ENCODE measurements at regions not wholly inside any gene's neighbourhood (a gene's known extent, or its start where the extent isn't known, plus 50 kb on each side); places are given as distances from the start of the nearest gene placed in this dataset.
"Not testable (repeated sequence)": the region's sequence is repeated elsewhere in the genome, so short reads cannot be mapped to it uniquely, and the experiment has no call there.

- no peak for DNase-seq
These were observed 109.3 kb downstream of the PRKAB2 start for GRCh38 chr1:147062956-147063355.

- DNase-seq = not testable (repeated sequence)
These were observed 110.4 kb downstream of the PRKAB2 start for GRCh38 chr1:147061880-147062279.

GRCh38 chr1:147053269-147053668 is 115.1 kb downstream of the NBPF12 start:
- no peak for DNase-seq

GRCh38 chr1:147052677-147053076 is 114.6 kb downstream of the NBPF12 start:
- no peak for DNase-seq

- DNase-seq = no peak
These were observed 114.0 kb downstream of the NBPF12 start for GRCh38 chr1:147052143-147052542.

- DNase-seq = no peak
These were observed 113.0 kb downstream of the NBPF12 start for GRCh38 chr1:147051136-147051535.

- DNase-seq = no peak
These were observed 112.5 kb downstream of the NBPF12 start for GRCh38 chr1:147050654-147051053.

GRCh38 chr1:147046863-147047394 is 108.8 kb downstream of the NBPF12 start:
- not testable (repeated sequence) for DNase-seq

GRCh38 chr1:147046189-147046862 is 108.2 kb downstream of the NBPF12 start:
- no peak for DNase-seq
